ENCODE measurements at regions not wholly inside any gene's neighbourhood (a gene's known extent, or its start where the extent isn't known, plus 50 kb on each side); places are given as distances from the start of the nearest gene placed in this dataset.
A peak's percentile ranks its signal among the peaks of the same experiment; 100 is the strongest.

DNA sequence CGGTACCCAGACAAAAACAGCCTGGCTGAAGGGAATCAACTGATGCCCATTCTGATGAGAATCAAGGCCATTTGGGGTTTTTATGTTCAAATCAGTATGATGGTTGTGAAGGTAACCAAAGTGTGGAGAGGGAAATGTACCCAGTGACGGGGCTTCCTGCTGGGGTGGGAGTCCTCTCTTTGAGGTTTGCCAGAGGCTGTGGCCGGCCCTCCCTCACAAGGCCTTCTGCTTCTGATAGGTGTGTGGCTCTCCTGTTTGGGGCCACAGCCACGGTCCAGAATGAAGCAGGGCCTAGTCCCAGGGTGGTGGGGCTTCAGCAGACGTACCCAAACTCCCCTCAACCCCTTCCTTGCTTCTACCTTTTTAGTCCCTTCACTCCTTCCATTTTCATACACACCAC is 86.7 kb upstream of the NAA20 start:
- no peak for TF ChIP-seq JUND (IDR thresholded peaks at IDR 0.05; ENCODE audit: low read depth)
- in situ Hi-C loops (cut with HindIII; ENCODE audit: low pct_unique_long_range_greater_than_20kb, low sequenced_read_pairs): no loop called here
- DNase-seq (ENCODE audit: low read depth in 1 of 2, low spot score in 1 of 2): no peak

DNA sequence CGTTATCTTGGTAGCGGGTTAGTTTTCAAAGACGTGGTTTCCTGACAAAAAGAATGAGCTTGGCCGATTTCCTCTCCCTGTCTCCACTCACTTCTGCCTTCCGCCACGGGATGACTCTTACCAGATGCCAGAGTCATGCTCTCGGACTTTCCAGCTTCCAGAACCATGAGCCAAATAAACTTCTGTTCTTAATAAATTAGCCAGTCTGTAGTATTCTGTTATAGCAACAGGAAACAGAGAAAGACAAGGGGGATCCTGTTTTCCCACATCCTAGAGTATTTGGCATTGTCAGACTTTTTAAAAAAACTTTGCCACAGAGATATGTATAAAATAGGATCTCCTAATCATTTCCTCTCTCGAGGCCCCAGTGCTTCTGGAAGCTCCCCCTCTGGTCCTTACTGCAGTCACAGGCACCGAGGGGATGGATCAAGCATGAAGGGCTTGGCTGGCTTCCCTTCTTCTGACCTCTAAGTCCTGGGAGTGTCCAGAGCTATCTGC is 84.9 kb upstream of the NAA20 start:
- in situ Hi-C loops (cut with HindIII; ENCODE audit: low pct_unique_long_range_greater_than_20kb, low sequenced_read_pairs): no loop called here
- no peak for DNase-seq (ENCODE audit: low read depth in 1 of 2, low spot score in 1 of 2)
- no peak for TF ChIP-seq JUND (IDR thresholded peaks at IDR 0.05; ENCODE audit: low read depth)

DNA sequence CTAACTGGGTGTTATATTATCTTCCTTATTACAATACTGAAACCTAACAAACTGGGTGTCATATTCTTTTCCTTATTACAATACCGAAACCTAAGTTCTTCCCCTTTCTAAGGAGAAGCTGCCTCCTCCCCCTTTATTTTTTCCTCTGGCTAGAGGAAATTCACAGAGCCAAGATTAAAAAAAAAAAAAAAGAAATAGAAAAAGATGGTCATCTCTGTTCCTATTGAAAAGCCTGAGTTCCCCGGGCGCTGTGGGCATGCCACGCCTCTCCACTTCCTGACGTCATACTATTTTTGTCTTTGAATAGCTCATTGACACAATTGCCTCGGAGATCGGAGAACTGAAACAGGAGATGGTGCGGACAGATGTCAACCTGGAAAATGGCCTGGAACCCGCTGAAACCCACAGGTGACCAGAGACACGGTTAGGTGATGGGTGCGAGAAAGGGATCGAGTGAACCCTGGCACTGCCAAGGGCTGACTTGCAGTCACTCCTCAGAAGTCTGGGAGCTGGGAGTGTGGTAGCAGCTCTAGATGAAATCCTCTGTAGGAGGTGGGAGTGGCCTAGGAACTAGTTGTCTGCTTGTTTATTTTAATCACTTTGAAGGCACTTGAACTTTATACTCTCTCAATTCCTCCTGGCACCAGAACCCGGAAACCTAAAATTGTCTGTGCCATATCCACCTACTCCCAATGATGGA is 82.2 kb upstream of the NAA20 start:
- in situ Hi-C loops (cut with HindIII; ENCODE audit: low pct_unique_long_range_greater_than_20kb, low sequenced_read_pairs): no loop called here
- TF ChIP-seq JUND (IDR thresholded peaks at IDR 0.05; ENCODE audit: low read depth): no peak
- peak in 1 of 2 experiments; percentile 20 for DNase-seq (ENCODE audit: low read depth in 1 of 2, low spot score in 1 of 2)

DNA sequence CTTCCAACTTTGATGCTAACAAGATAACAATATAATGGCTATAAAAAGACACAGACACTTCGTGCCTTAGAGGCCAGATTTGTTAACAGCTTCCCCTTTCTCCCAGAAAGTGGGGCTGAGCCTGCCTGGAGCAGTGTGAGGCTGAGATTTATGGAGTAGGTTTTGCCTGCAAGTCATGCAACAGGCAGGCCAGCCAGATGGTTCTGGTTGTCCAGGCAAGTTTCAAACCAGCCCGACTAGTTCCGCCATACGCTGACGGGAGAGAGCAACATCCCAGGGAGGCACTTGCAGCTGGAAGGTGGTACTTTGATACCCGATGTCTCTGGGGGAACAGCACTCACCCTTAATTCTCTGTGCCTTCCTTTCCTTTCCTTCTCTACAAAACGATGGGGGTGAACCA is 81.3 kb upstream of the NAA20 start:
- peak; percentile 28 to 75 for DNase-seq (ENCODE audit: low read depth in 1 of 2, low spot score in 1 of 2)
- no peak for TF ChIP-seq JUND (IDR thresholded peaks at IDR 0.05; ENCODE audit: low read depth)
- in situ Hi-C loops (cut with HindIII; ENCODE audit: low pct_unique_long_range_greater_than_20kb, low sequenced_read_pairs): no loop called here

DNA sequence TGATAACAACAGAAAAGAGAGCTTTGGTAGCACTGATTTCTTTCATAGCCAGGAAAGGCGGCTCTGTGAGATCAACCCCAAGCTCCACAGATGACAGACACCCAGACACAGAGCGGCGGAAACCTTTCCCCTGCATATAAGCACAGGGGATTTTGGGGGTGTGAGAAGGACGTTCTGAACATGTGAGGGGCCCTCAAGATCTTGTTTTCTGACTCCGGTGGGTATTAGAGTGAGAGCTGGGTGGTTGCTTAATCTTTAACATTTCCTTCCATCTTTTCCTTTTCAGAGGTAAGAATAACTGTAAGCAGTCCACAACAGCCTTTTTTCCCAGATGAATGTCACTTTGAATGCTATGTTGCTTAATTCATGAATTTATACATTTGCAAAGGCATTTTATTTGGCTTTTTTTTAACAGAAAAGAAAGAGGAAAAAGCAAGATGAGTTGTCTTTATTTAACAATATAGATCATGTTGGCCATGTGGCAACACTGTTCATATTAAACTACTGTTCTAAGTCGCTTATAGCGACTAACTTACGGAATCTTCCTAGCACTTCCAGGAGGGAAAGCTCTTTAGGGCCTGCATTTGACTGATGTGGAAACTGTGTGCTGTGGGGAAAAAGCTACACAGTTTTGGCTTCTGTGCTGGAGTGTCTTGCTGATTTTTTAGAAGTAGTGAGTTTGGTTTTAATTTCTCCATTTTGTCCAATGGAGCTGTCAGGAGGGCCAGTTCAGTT is 80.5 kb upstream of the NAA20 start:
- in situ Hi-C loops (cut with HindIII; ENCODE audit: low pct_unique_long_range_greater_than_20kb, low sequenced_read_pairs): no loop called here
- no peak for TF ChIP-seq JUND (IDR thresholded peaks at IDR 0.05; ENCODE audit: low read depth)
- DNase-seq (ENCODE audit: low read depth in 1 of 2, low spot score in 1 of 2): no peak

DNA sequence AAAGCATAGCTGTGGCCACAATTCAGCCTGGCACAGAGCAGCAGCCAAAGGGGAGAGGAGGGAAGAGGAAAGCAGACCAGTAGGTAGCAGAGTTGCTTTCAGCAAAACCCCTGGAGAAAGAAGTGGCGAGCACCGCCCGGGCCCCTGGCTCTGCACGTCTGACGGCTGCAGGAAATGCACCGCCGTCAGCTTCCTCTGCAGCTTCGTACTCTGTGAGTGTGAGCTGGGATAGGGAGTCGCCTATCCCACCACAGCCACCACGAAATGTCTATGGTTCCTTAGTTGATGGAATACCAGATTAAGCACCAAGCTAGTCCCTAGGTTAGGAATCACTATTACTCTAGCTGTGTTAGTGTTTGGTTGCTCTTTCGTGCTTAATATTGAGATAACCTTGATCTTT is 79.9 kb upstream of the NAA20 start:
- DNase-seq (ENCODE audit: low read depth in 1 of 2, low spot score in 1 of 2): no peak
- TF ChIP-seq JUND (IDR thresholded peaks at IDR 0.05; ENCODE audit: low read depth): no peak
- in situ Hi-C loops (cut with HindIII; ENCODE audit: low pct_unique_long_range_greater_than_20kb, low sequenced_read_pairs): no loop called here

DNA sequence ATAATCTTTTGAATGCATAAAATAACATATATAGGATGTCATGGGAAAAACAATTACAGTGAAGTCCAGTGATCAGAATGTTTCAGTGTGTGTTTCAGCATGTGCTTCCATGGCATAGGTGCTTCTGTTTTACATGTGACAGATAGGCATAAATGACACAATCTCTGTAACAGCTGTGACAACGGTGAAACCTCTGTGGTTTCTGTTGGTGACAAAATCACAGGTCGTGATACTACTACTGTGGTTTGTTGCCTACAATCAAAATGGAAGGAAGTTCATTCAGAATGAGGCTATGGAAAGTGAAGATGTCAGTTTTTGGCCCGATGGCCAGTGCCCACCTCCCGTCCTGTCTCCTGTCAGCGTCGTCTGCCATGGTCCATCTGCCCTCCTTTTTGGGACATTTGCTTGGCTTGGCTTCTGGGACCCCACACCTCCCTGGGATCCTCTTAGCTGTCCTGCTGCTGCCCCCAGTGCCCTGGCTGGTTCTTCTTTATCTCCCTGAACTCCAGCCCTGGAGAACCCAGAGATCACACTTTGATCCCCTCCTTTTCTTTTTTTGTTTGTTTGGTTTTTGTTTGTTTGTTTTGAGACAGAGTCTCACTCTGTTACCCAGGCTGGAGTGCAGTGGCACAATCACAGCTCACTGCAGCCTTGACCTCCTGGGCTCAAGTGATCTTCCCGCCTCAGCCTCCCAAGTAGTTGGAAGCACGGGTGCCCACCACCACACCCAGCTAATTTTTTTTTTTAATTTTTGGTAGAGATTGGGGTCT is 79.3 kb upstream of the NAA20 start:
- in situ Hi-C loops (cut with HindIII; ENCODE audit: low pct_unique_long_range_greater_than_20kb, low sequenced_read_pairs): no loop called here
- no peak for DNase-seq (ENCODE audit: low read depth in 1 of 2, low spot score in 1 of 2)
- no peak for TF ChIP-seq JUND (IDR thresholded peaks at IDR 0.05; ENCODE audit: low read depth)

DNA sequence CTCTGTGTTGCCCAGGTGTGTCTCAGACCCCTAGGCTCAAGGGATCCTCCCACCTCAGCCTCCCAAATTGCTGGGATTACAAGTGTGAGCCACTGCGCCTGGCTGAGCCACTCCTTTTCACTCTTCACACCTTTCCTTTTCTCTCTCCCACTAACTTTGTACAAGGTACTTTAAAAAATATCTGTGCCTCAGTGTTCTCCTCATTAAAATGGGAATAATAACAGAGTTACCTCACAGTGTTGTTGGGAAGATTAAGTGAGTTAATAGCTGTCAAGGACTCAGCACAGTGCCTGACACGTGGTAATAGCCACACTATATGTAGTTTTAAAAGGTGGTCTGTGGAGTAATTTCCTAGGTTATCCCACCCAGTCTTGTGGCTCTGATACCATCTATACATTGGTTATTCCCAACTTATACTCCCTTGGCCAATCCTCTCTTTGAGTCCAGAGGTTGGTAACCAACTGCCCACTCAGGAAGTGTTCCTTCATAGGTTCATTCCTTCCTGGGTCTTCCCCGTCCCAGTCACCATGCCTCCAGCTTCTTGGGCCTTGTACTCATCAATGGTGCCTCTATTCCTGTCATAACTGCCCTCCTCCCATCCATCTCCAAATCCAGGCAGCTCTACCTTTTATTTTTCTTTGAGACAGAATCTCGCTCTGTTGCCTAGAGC is 78.6 kb upstream of the NAA20 start:
- TF ChIP-seq JUND (IDR thresholded peaks at IDR 0.05; ENCODE audit: low read depth): no peak
- in situ Hi-C loops (cut with HindIII; ENCODE audit: low pct_unique_long_range_greater_than_20kb, low sequenced_read_pairs): no loop called here
- DNase-seq (ENCODE audit: low read depth in 1 of 2, low spot score in 1 of 2): no peak

DNA sequence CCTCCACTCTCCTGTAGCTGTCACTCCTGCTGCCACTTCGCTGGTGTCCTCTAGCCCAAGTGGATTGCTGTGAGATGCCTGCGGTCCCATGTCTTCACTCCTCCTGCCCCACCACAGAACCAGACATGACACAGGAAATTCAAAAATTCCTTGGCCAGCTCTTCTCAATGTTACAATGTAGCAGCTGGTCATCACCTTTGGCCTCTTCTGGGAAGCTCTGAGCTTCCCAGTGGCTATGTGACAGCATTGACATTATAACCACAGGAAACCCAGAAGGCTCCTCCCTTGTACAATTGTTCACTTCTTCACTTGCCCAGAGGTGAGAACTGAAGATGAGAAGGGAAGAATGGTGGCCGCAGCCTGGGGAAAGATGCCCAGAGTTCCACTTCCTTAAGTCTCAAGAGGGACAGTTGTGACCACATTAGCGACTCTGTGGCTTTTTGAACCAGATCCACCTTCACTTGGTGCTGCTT is 76.1 kb upstream of the NAA20 start:
- no peak for TF ChIP-seq JUND (IDR thresholded peaks at IDR 0.05; ENCODE audit: low read depth)
- in situ Hi-C loops (cut with HindIII; ENCODE audit: low pct_unique_long_range_greater_than_20kb, low sequenced_read_pairs): no loop called here
- no peak for DNase-seq (ENCODE audit: low read depth in 1 of 2, low spot score in 1 of 2)

DNA sequence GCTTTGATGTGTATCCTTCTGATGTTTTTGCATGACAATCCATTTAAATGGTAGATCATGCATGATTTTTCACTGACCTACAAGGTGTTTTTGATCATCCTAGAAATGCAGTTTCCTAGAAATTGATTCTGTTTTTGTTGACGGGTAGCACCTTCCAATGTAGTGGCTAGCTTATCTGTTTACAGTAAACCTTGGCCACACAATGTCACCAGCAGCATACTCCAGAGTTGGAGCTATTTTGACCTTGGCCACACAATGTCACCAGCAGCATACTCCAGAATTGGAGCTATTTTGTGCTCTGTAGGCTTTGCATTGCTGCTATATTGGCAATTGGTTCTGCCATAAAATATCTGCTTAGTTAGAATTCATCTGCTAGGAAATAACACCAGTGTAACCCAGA is 74.6 kb upstream of the NAA20 start:
- DNase-seq (ENCODE audit: low read depth in 1 of 2, low spot score in 1 of 2): no peak
- in situ Hi-C loops (cut with HindIII; ENCODE audit: low pct_unique_long_range_greater_than_20kb, low sequenced_read_pairs): no loop called here
- no peak for TF ChIP-seq JUND (IDR thresholded peaks at IDR 0.05; ENCODE audit: low read depth)

DNA sequence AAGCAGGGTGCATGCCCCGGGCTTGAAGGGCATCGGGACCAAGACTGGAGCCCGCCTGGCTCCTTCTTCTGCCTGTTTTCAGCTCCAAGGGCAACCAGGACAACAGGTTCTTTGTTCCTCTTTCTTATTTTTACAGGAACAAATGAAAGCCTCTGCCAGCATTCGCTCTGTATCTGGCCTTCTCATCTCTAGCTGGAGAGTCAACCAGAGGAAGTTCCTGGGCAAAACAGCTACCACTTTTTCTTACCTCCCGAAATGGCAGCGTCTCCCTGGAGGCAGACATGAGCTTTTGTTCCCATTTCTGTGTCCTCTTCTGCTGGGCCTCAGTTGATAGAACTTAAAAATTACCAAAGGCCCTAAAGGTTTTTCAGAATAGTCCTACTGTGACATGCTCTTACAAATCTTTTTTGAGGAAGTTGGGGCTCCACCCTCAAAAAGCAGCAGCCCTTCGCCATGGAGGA is 74.1 kb upstream of the NAA20 start:
- peak; percentile 19 to 59 for DNase-seq (ENCODE audit: low read depth in 1 of 2, low spot score in 1 of 2)
- TF ChIP-seq JUND (IDR thresholded peaks at IDR 0.05; ENCODE audit: low read depth): no peak
- in situ Hi-C loops (cut with HindIII; ENCODE audit: low pct_unique_long_range_greater_than_20kb, low sequenced_read_pairs): no loop called here

DNA sequence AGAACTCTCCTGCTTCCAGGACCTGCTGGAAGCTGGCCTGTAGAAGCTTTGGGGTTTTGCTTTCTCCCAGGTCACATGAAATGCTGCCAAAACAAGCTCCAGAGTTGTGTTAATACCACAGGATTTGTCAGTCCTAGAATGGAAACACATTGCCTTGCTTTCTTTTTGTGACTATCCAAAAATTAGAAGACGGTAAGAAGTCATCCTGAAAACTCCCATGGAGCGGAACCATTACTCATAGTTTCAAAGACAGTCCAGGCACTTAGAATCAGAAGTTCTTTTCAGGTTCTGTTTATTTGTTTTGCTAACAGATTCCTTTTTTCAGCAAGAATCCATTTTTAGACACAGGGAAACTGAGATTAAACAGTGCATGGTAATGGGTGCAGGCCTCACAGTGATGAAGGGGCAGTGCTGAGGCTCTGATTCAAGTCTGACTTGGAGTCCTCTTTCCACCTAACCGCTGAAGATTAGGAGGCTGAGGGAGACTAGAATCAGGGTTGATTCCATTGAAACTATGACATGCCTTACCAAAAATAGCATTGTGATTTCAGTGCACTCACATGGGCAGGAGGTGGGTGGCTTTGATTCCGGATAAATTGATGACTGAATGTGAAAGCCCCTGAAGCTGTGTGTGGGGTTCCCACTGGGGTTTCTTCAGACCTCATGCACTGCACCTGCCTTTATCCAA is 72.2 kb upstream of the NAA20 start:
- TF ChIP-seq JUND (IDR thresholded peaks at IDR 0.05; ENCODE audit: low read depth): no peak
- in situ Hi-C loops (cut with HindIII; ENCODE audit: low pct_unique_long_range_greater_than_20kb, low sequenced_read_pairs): no loop called here
- DNase-seq (ENCODE audit: low read depth in 1 of 2, low spot score in 1 of 2): no peak

All from T47D (cell line).